H1 (cell line): ENCODE measurements at regions not wholly inside any gene's neighbourhood (a gene's known extent, or its start where the extent isn't known, plus 50 kb on each side); places are given as distances from the start of the nearest gene placed in this dataset.

ENCODE experiments used
- CTCF ChIA-PET: fragments of 300-600 bp; sonication (Branson Sonifier 250); formaldehyde crosslinking; loops from one replicate; lab custom pipeline; 2021; ENCODE audit not compliant: partially characterized antibody; lab: Charles Lee
- POLR2A ChIA-PET: fragments of 300-600 bp; sonication (Branson Sonifier 250); formaldehyde crosslinking; loops from one replicate; lab custom pipeline; 2021; ENCODE audit warnings: inconsistent platforms; ENCODE audit not compliant: partially characterized antibody; lab: Charles Lee
- DNase-seq, 2 experiments: peaks; one replicate each; pipeline versions ENCODE4 v3.0.0 to v3.0.0-alpha.2; 2010 to 2022; ENCODE audit warnings: low spot score in 2 of 2, low read depth in 1 of 2, mixed read lengths in 1 of 2
- FAIRE-seq: peaks from 2 replicates; lab custom pipeline; 2011; peaks lifted over from hg19 to GRCh38; lab: Jason Lieb, UNC
- H2AFZ ChIP-seq: 2 replicates; pipeline ENCODE4 v1.8.1; 2012; ENCODE audit warnings: low read length, inconsistent platforms
- H2AK5ac ChIP-seq: 2 replicates; pipeline ENCODE4 v1.6.1; 2013; ENCODE audit warnings: low read depth, low read length
- H2BK120ac ChIP-seq: replicated peaks from 2 replicates; pipeline ENCODE3; 2013; ENCODE audit warnings: low read depth, low read length, inconsistent platforms
- H2BK12ac ChIP-seq: 2 replicates; pipeline ENCODE4 v1.6.1; 2013; ENCODE audit warnings: low read depth, low read length
- H2BK15ac ChIP-seq: 2 replicates; pipeline ENCODE4 v1.6.1; 2013; ENCODE audit warnings: low read length
- H2BK20ac ChIP-seq: 2 replicates; pipeline ENCODE4 v1.6.1; 2013; ENCODE audit warnings: low read length
- H2BK5ac ChIP-seq: 2 replicates; pipeline ENCODE4 v1.6.1; 2013; ENCODE audit warnings: low read depth, low read length
- H3K14ac ChIP-seq: 2 replicates; pipeline ENCODE4 v1.6.1; 2013; ENCODE audit warnings: inconsistent platforms; ENCODE audit not compliant: insufficient read length
- H3K18ac ChIP-seq: 2 replicates; pipeline ENCODE4 v1.6.1; 2013; ENCODE audit warnings: low read length; ENCODE audit errors: extremely low read depth
- H3K23ac ChIP-seq: 2 replicates; pipeline ENCODE4 v1.6.1; 2013; ENCODE audit warnings: inconsistent platforms; ENCODE audit not compliant: insufficient read length
- H3K23me2 ChIP-seq: 2 replicates; pipeline ENCODE4 v1.6.1; 2013; ENCODE audit warnings: low read depth, low read length
- H3K27ac ChIP-seq: 2 replicates; pipeline ENCODE4 v1.6.1; 2011; ENCODE audit warnings: low read depth, low read length, inconsistent platforms
- H3K27me3 ChIP-seq, 4 experiments: replicated peaks in 1 of 4; 1 replicate in 1 of 4; 2 replicates in 3 of 4; pipeline versions ENCODE4 v1.6.1 to v1.8.1; 2011 to 2013; ENCODE audit warnings: low read length in 3 of 4, mild to moderate bottlenecking in 3 of 4, inconsistent platforms in 2 of 4, mixed read lengths in 2 of 4, moderate library complexity in 1 of 4; ENCODE audit not compliant: control insufficient read depth in 3 of 4, insufficient read depth in 3 of 4; ENCODE audit errors: extremely low read depth in 1 of 4
- H3K36me3 ChIP-seq, 4 experiments: 2 replicates each; pipeline versions ENCODE4 v1.6.1 to v1.8.1; 2011 to 2013; ENCODE audit warnings: mild to moderate bottlenecking in 4 of 4, low read length in 3 of 4, moderate library complexity in 2 of 4, control low read depth in 1 of 4, inconsistent platforms in 1 of 4; ENCODE audit not compliant: insufficient read depth in 4 of 4, control insufficient read depth in 2 of 4
- H3K4ac ChIP-seq: replicated peaks from 2 replicates; pipeline ENCODE3; 2013; ENCODE audit warnings: low read length, low read depth, mixed read lengths, inconsistent platforms; ENCODE audit not compliant: insufficient read length
- H3K4me1 ChIP-seq, 4 experiments: replicated peaks in 1 of 4; 1 replicate in 1 of 4; 2 replicates in 3 of 4; pipeline versions ENCODE4 v1.6.1 to v1.8.1; 2011 to 2013; ENCODE audit warnings: low read length in 3 of 4, inconsistent platforms in 2 of 4, mixed read lengths in 1 of 4; ENCODE audit not compliant: insufficient read depth in 4 of 4, control insufficient read depth in 3 of 4
- H3K4me2 ChIP-seq, 2 experiments: 2 replicates each; pipeline versions ENCODE4 v1.6.1 to v1.8.1; 2011 to 2013; ENCODE audit warnings: low read depth in 2 of 2, low read length in 2 of 2, control low read depth in 1 of 2, inconsistent platforms in 1 of 2, mild to moderate bottlenecking in 1 of 2; ENCODE audit not compliant: insufficient read depth in 1 of 2
- H3K4me3 ChIP-seq, 4 experiments: fragments of 200-600, 300-600 bp in 1 of 4; sonication (generic), shearing (Covaris generic), sonication (Bioruptor Twin) in 1 of 4; 2 replicates each; pipeline versions ENCODE4 v1.5.1 to v1.8.1; 2011 to 2016; ENCODE audit warnings: low read length in 4 of 4, low read depth in 3 of 4, control low read depth in 2 of 4, inconsistent platforms in 2 of 4, mild to moderate bottlenecking in 2 of 4, mixed read lengths in 1 of 4, moderate library complexity in 1 of 4; ENCODE audit not compliant: insufficient read depth in 2 of 4; ENCODE audit errors: extremely low read depth in 1 of 4
- H3K56ac ChIP-seq: replicated peaks from 2 replicates; pipeline ENCODE3; 2013; ENCODE audit warnings: low read depth, mild to moderate bottlenecking, mixed read lengths, low read length, inconsistent platforms; ENCODE audit not compliant: insufficient read length
- H3K79me1 ChIP-seq: 2 replicates; pipeline ENCODE4 v1.6.1; 2013; ENCODE audit warnings: low read depth, low read length, control low read depth
- H3K79me2 ChIP-seq, 2 experiments: 2 replicates each; pipeline versions ENCODE4 v1.6.1 to v1.8.1; 2012 to 2013; ENCODE audit warnings: low read length in 2 of 2, mild to moderate bottlenecking in 2 of 2, inconsistent platforms in 1 of 2; ENCODE audit not compliant: insufficient read depth in 2 of 2, control insufficient read depth in 1 of 2
- H3K9ac ChIP-seq, 4 experiments: replicated peaks in 1 of 4; 1 replicate in 1 of 4; 2 replicates in 3 of 4; pipeline versions ENCODE4 v1.6.1 to v1.8.1; 2011 to 2013; ENCODE audit warnings: low read depth in 3 of 4, low read length in 3 of 4, control low read depth in 2 of 4, mild to moderate bottlenecking in 2 of 4, moderate library complexity in 2 of 4, inconsistent platforms in 1 of 4; ENCODE audit errors: extremely low read depth in 1 of 4
- H3K9me3 ChIP-seq, 2 experiments: 2 replicates each; pipeline versions ENCODE4 v1.6.1 to v1.8.1; 2012 to 2013; ENCODE audit warnings: mild to moderate bottlenecking in 2 of 2, moderate library complexity in 2 of 2, control low read depth in 1 of 2, inconsistent platforms in 1 of 2, low read depth in 1 of 2, low read length in 1 of 2, mixed read lengths in 1 of 2; ENCODE audit not compliant: insufficient read depth in 2 of 2
- H4K20me1 ChIP-seq, 2 experiments: replicated peaks in 1 of 2; 2 replicates each; pipeline versions ENCODE3 to v1.8.1; 2011 to 2013; ENCODE audit warnings: inconsistent platforms in 2 of 2, low read length in 2 of 2, mild to moderate bottlenecking in 1 of 2; ENCODE audit not compliant: insufficient read depth in 2 of 2, control insufficient read depth in 1 of 2
- H4K5ac ChIP-seq: 2 replicates; pipeline ENCODE4 v1.6.1; 2013; ENCODE audit warnings: low read length, low read depth, mixed read lengths, inconsistent platforms; ENCODE audit not compliant: insufficient read length
- H4K8ac ChIP-seq: 2 replicates; pipeline ENCODE4 v1.8.0; 2013; ENCODE audit warnings: mild to moderate bottlenecking, moderate library complexity, low read length, inconsistent platforms; ENCODE audit not compliant: insufficient read depth; ENCODE audit errors: extremely low read depth
- H4K91ac ChIP-seq: replicated peaks from 2 replicates; pipeline ENCODE3; 2013; ENCODE audit warnings: low read length, mixed read lengths, inconsistent platforms; ENCODE audit not compliant: insufficient read length
- ASH2L ChIP-seq: fragments of 200-600, 300-600 bp; sonication (generic); IDR thresholded peaks from one replicate; pipeline ENCODE4 v1.7.1; 2017; ENCODE audit warnings: low read length
- BCL11A ChIP-seq, 2 experiments: IDR thresholded peaks; one replicate each; pipeline ENCODE4 v1.6.1; 2011; ENCODE audit warnings: low read depth in 2 of 2, low read length in 2 of 2, mild to moderate bottlenecking in 2 of 2
- BRCA1 ChIP-seq: IDR thresholded peaks from 2 replicates; pipeline ENCODE4 v1.6.1; 2012; ENCODE audit warnings: low read depth, low read length, improper control_type of control experiment
- CBX5 ChIP-seq: fragments of 300-800, 300-1000 bp; sonication (generic); IDR thresholded peaks from 2 replicates; pipeline ENCODE4 v1.7.1; 2016; ENCODE audit warnings: antibody characterized with exemption, low read length, low read depth
- CBX8 ChIP-seq: fragments of 300-800, 300-1000 bp; sonication (generic); IDR thresholded peaks from 2 replicates; pipeline ENCODE4 v1.7.1; 2016; ENCODE audit warnings: low read depth, low read length, borderline replicate concordance
- CHD1 ChIP-seq: IDR thresholded peaks from 2 replicates; pipeline ENCODE4 v1.6.1; 2012; ENCODE audit warnings: low read depth, low read length, improper control_type of control experiment
- EP300 ChIP-seq, 2 experiments: IDR thresholded peaks; 1 replicate in 1 of 2; 2 replicates in 1 of 2; pipeline ENCODE4 v1.6.1; 2011 to 2012; ENCODE audit warnings: low read depth in 2 of 2, low read length in 2 of 2, mild to moderate bottlenecking in 2 of 2, borderline replicate concordance in 1 of 2, inconsistent platforms in 1 of 2, moderate library complexity in 1 of 2
- KDM5A ChIP-seq: fragments of 200-600 bp; IDR thresholded peaks from 2 replicates; pipeline ENCODE4 v1.7.1; 2012; ENCODE audit warnings: mild to moderate bottlenecking, low read length, inconsistent platforms, mixed read lengths
- MAFK ChIP-seq: IDR thresholded peaks from 2 replicates; pipeline ENCODE4 v1.6.1; 2012; ENCODE audit warnings: low read depth, mild to moderate bottlenecking, improper control_type of control experiment, low read length
- POLR2A ChIP-seq, 2 experiments: IDR thresholded peaks; 1 replicate in 1 of 2; 2 replicates in 1 of 2; pipeline ENCODE4 v1.6.1; 2011; ENCODE audit warnings: low read depth in 2 of 2, low read length in 2 of 2, mild to moderate bottlenecking in 2 of 2; ENCODE audit errors: control extremely low read depth in 1 of 2
- RAD21 ChIP-seq, 2 experiments: IDR thresholded peaks in 1 of 2; conservative IDR thresholded peaks in 1 of 2; 2 replicates each; pipeline ENCODE4 v1.6.1; 2011; ENCODE audit warnings: low read depth in 2 of 2, low read length in 2 of 2, improper control_type of control experiment in 1 of 2, inconsistent platforms in 1 of 2, mild to moderate bottlenecking in 1 of 2, moderate library complexity in 1 of 2
- SIN3A ChIP-seq, 2 experiments: IDR thresholded peaks in 1 of 2; conservative IDR thresholded peaks in 1 of 2; 2 replicates each; pipeline ENCODE4 v1.6.1; 2011 to 2012; ENCODE audit warnings: low read length in 2 of 2, improper control_type of control experiment in 1 of 2, low read depth in 1 of 2, mild to moderate bottlenecking in 1 of 2
- TCF12 ChIP-seq: IDR thresholded peaks from 2 replicates; pipeline ENCODE4 v1.6.1; 2011; ENCODE audit warnings: low read depth, mild to moderate bottlenecking, low read length
- TEAD4 ChIP-seq: IDR thresholded peaks from 2 replicates; pipeline ENCODE4 v1.6.1; 2012; ENCODE audit warnings: low read depth, low read length, inconsistent platforms, mixed read lengths
- WGBS, 2 experiments: shearing (Covaris generic) in 1 of 2; methylation state at CpG; one replicate each; pipeline versions ENCODE4 v1.1.6 to v1.1.7; 2013 to 2015; ENCODE audit warnings: low lambda C conversion rate in 2 of 2, mixed read lengths in 2 of 2, inconsistent platforms in 1 of 2, low coverage in 1 of 2, missing lambda C conversion rate in 1 of 2; ENCODE audit not compliant: insufficient replicate concordance in 2 of 2, insufficient coverage in 1 of 2, insufficient read length in 1 of 2; ENCODE audit errors: extremely low coverage in 1 of 2, missing lambda C conversion rate in 1 of 2; 5-methylcytosine and 5-hydroxymethylcytosine counted together
- TF ChIP-seq, protein P1 (sequence below): IDR thresholded peaks from 2 replicates; pipeline ENCODE4 v1.6.1; 2011; ENCODE audit warnings: low read depth, mild to moderate bottlenecking, low read length; ENCODE audit not compliant: insufficient read depth

DNA sequence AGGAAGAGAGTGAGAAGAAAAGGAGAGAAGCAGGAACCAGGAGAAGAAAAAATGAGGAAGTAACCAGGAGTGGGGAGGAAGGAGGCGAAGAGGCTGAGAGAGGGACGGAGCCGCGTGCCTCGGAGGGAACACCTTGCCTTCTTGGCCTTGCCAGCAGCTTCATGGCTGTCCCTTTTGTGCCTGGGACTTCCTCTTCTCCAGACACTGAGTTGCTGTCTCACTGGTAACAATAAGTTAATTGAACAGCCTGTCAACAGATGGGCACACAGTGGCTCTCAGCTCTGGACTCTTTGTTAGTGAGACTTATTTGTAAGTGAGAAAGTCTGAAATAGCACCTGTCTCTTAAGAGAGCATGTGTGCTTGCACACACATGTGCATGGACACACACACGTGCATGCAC is 83.2 kb downstream of the GATA3 start:
- CTCF ChIA-PET = no interaction called here
- TF ChIP-seq BRCA1 (no peak), CBX5 (no peak), POLR2A (IDR thresholded peaks at IDR 0.05; ENCODE audit: control extremely low read depth in 1 of 2, low read depth in 2 of 2, low read length in 2 of 2) (no peak), BCL11A (IDR thresholded peaks at IDR 0.05; ENCODE audit: low read depth in 2 of 2, low read length in 2 of 2) (no peak), SIN3A (conservative IDR thresholded peaks at IDR 0.05 in 1 of 2, IDR thresholded peaks at IDR 0.05 in 1 of 2; ENCODE audit: low read depth in 1 of 2, low read length in 2 of 2) (no peak), KDM5A (no peak), CBX8 (no peak), TEAD4 (no peak), MAFK (no peak), ASH2L (no peak), EP300 (IDR thresholded peaks at IDR 0.05; ENCODE audit: borderline replicate concordance in 1 of 2, low read depth in 2 of 2, low read length in 2 of 2) (no peak), RAD21 (IDR thresholded peaks at IDR 0.05 in 1 of 2, conservative IDR thresholded peaks at IDR 0.05 in 1 of 2; ENCODE audit: low read depth in 2 of 2, low read length in 2 of 2) (no peak), CHD1 (no peak), TCF12 (no peak)
- TF ChIP-seq, protein P1, sequence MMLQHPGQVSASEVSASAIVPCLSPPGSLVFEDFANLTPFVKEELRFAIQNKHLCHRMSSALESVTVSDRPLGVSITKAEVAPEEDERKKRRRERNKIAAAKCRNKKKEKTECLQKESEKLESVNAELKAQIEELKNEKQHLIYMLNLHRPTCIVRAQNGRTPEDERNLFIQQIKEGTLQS = no peak

More for the DNA sequence above, 83.2 kb downstream of the GATA3 start:
- Histone ChIP-seq H3K79me1 (no peaks in the 10 kb centered on the region), H4K20me1 (no peaks in the 10 kb centered on the region), H3K27ac (no peak overlapping the region), H3K14ac (no peak overlapping the region), H3K56ac (no peak overlapping the region), H3K4me3 (no peak overlapping the region), H4K8ac (no peak overlapping the region), H3K23me2 (no peaks in the 10 kb centered on the region), H3K4ac (no peak overlapping the region), H3K9me3 (no peaks in the 10 kb centered on the region), H2BK12ac (0 out of 2 replicates have a peak overlapping the region, but pooled peaks have one; percentile 14), H2AFZ (peak overlapping the region; percentile 11; the same call in 1 of the 2 replicates), H3K79me2 (no peaks in the 10 kb centered on the region), H2BK120ac (no peak overlapping the region), H3K9ac (no peak overlapping the region), H3K18ac (no peak overlapping the region), H3K4me2 (no peak overlapping the region), H3K23ac (no peak overlapping the region), H3K4me1 (no peaks in the 10 kb centered on the region), H4K5ac (no peak overlapping the region), H4K91ac (no peak overlapping the region), H3K36me3 (no peaks in the 10 kb centered on the region), H2BK15ac (no peak overlapping the region), H2BK20ac (no peak overlapping the region), H3K27me3 (no peaks in the 10 kb centered on the region), H2AK5ac (no peak overlapping the region), H2BK5ac (no peak overlapping the region)
- WGBS, 2 experiments = 85% methylated on average over 5 of the region's 6 CpGs; no CpG with 5 or more reads in 1 of the 2 experiments
- POLR2A ChIA-PET = no interaction called here
- DNase-seq (no peak), FAIRE-seq (no peak)
